ENCODE measurements at regions not wholly inside any gene's neighbourhood (a gene's known extent, or its start where the extent isn't known, plus 50 kb on each side); places are given as distances from the start of the nearest gene placed in this dataset.

DNA sequence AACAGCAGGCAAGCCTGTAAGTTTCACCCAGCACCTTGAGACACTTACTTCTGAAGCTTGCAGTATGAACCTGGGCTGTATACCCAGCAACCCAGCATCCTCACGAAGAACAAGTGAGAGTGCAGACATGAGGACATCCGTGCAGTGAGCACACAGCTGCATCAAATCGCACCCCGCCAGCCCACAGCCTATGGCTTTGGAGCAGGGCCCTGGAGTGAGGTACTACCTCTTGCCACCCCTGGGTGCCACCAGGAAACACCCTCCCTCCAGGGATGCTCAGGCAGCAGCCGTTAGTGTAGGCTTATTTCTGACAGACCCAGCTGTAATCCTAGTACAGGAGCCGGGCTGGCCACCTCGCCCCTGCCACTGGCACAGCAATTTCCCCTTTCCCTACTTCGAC lies 81.4 kb downstream of the ATPSCKMT start:
- no peak for TF ChIP-seq POLR2A (IDR thresholded peaks at IDR 0.05)
- TF ChIP-seq, protein P1, sequence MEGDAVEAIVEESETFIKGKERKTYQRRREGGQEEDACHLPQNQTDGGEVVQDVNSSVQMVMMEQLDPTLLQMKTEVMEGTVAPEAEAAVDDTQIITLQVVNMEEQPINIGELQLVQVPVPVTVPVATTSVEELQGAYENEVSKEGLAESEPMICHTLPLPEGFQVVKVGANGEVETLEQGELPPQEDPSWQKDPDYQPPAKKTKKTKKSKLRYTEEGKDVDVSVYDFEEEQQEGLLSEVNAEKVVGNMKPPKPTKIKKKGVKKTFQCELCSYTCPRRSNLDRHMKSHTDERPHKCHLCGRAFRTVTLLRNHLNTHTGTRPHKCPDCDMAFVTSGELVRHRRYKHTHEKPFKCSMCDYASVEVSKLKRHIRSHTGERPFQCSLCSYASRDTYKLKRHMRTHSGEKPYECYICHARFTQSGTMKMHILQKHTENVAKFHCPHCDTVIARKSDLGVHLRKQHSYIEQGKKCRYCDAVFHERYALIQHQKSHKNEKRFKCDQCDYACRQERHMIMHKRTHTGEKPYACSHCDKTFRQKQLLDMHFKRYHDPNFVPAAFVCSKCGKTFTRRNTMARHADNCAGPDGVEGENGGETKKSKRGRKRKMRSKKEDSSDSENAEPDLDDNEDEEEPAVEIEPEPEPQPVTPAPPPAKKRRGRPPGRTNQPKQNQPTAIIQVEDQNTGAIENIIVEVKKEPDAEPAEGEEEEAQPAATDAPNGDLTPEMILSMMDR (IDR thresholded peaks at IDR 0.05), result no peak

Measured in uterus (tissue), 2 donors.